Kidney tubule cell (primary cell): ENCODE measurements at regions not wholly inside any gene's neighbourhood (a gene's known extent, or its start where the extent isn't known, plus 50 kb on each side); places are given as distances from the start of the nearest gene placed in this dataset.
"Not testable (repeated sequence)": the region's sequence is repeated elsewhere in the genome, so short reads cannot be mapped to it uniquely, and the experiment has no call there.

Experiments used
- DNase-seq: peaks from one replicate; pipeline ENCODE4 v3.0.0-alpha.2; 2018; ENCODE audit warnings: low spot score

- not testable (repeated sequence) for DNase-seq
Observed at GRCh38 chr15:34528055-34528754, 55.2 kb downstream of the GOLGA8B start.

- not testable (repeated sequence) for DNase-seq
Observed at GRCh38 chr15:34527641-34528040, 55.8 kb downstream of the GOLGA8B start.

GRCh38 chr15:34523849-34524248, 59.6 kb downstream of the GOLGA8B start:
- not testable (repeated sequence) for DNase-seq

- DNase-seq = not testable (repeated sequence)
Observed at GRCh38 chr15:34522601-34523000, 60.9 kb downstream of the GOLGA8B start.

GRCh38 chr15:34521802-34522485, 61.5 kb downstream of the GOLGA8B start:
- not testable (repeated sequence) for DNase-seq

- DNase-seq = no peak
Observed at GRCh38 chr15:34520566-34520965, 62.9 kb downstream of the GOLGA8B start.

GRCh38 chr15:34520010-34520409, 63.4 kb downstream of the GOLGA8B start:
- DNase-seq = not testable (repeated sequence)

GRCh38 chr15:34514251-34514670, 69.2 kb downstream of the GOLGA8B start:
- DNase-seq = peak; percentile 13

- no peak for DNase-seq
Observed at GRCh38 chr15:34512628-34513027, 70.8 kb downstream of the GOLGA8B start.

GRCh38 chr15:34501131-34501530, 63.5 kb upstream of the GOLGA8A start:
- DNase-seq = no peak

GRCh38 chr15:34496207-34496995, 58.8 kb upstream of the GOLGA8A start:
- DNase-seq = no peak

- DNase-seq = not testable (repeated sequence)
Observed at GRCh38 chr15:34495707-34496106, 58.1 kb upstream of the GOLGA8A start.

GRCh38 chr15:34494084-34494399, 56.4 kb upstream of the GOLGA8A start:
- DNase-seq = no peak

- DNase-seq = no peak
Observed at GRCh38 chr15:34493001-34493400, 55.4 kb upstream of the GOLGA8A start.

GRCh38 chr15:34491488-34491887, 53.9 kb upstream of the GOLGA8A start:
- DNase-seq = not testable (repeated sequence)

- DNase-seq = no peak
Observed at GRCh38 chr15:34490417-34491193, 53.0 kb upstream of the GOLGA8A start.

- DNase-seq = not testable (repeated sequence)
Observed at GRCh38 chr15:34488973-34489959, 51.7 kb upstream of the GOLGA8A start.
